GM18502 (cell line): ENCODE measurements at regions not wholly inside any gene's neighbourhood (a gene's known extent, or its start where the extent isn't known, plus 50 kb on each side); places are given as distances from the start of the nearest gene placed in this dataset.

ENCODE experiments used
- ATAC-seq: cut with Tn5 transposase; IDR thresholded peaks from one replicate; pipeline ENCODE4 v1.9.1; 2021; ENCODE audit warnings: mild to moderate bottlenecking; ENCODE audit not compliant: unreplicated experiment, poor library complexity

- ATAC-seq: no peak
Measured at GRCh38 chr2:180507028-180507427, 473.4 kb upstream of the UBE2E3 start.

GRCh38 chr2:180505203-180505602, 475.2 kb upstream of the UBE2E3 start:
- ATAC-seq: no peak

GRCh38 chr2:180497621-180498152, 482.7 kb upstream of the UBE2E3 start:
- ATAC-seq: no peak

GRCh38 chr2:180495606-180496005, 484.8 kb upstream of the UBE2E3 start:
- ATAC-seq: no peak

- ATAC-seq: no peak
Measured at GRCh38 chr2:180494286-180494685, 486.1 kb upstream of the UBE2E3 start.

GRCh38 chr2:180482696-180483095, 475.6 kb upstream of the CWC22 start:
- ATAC-seq: no peak

- no peak for ATAC-seq
Measured at GRCh38 chr2:180481998-180482397, 474.9 kb upstream of the CWC22 start.

GRCh38 chr2:180478883-180479282, 471.8 kb upstream of the CWC22 start:
- no peak for ATAC-seq

- no peak for ATAC-seq
Measured at GRCh38 chr2:180474716-180475115, 467.6 kb upstream of the CWC22 start.

- no peak for ATAC-seq
Measured at GRCh38 chr2:180473456-180473855, 466.4 kb upstream of the CWC22 start.

GRCh38 chr2:180472133-180472532, 465.0 kb upstream of the CWC22 start:
- no peak for ATAC-seq

- ATAC-seq: no peak
Measured at GRCh38 chr2:180463608-180464007, 456.5 kb upstream of the CWC22 start.

- ATAC-seq: no peak
Measured at GRCh38 chr2:180461761-180462160, 454.7 kb upstream of the CWC22 start.

GRCh38 chr2:180456801-180457200, 449.7 kb upstream of the CWC22 start:
- ATAC-seq: no peak

GRCh38 chr2:180450841-180451240, 443.7 kb upstream of the CWC22 start:
- no peak for ATAC-seq

GRCh38 chr2:180449171-180449915, 442.2 kb upstream of the CWC22 start:
- no peak for ATAC-seq

GRCh38 chr2:180446492-180446891, 439.4 kb upstream of the CWC22 start:
- ATAC-seq: no peak

GRCh38 chr2:180443888-180444287, 436.8 kb upstream of the CWC22 start:
- ATAC-seq: no peak

- no peak for ATAC-seq
Measured at GRCh38 chr2:180442860-180443644, 436.0 kb upstream of the CWC22 start.

GRCh38 chr2:180419212-180419611, 412.1 kb upstream of the CWC22 start:
- ATAC-seq: no peak

GRCh38 chr2:180416627-180417026, 409.5 kb upstream of the CWC22 start:
- no peak for ATAC-seq
